NCI-H82 treated with DMSO at 0.1 percent for 48 hours (cell line): ENCODE measurements at regions not wholly inside any gene's neighbourhood (a gene's known extent, or its start where the extent isn't known, plus 50 kb on each side); places are given as distances from the start of the nearest gene placed in this dataset.

ENCODE experiments used
- DNase-seq: peaks from one replicate; lab custom pipeline; 2025; ENCODE audit not compliant: unreplicated experiment; lab: John Stamatoyannopoulos, UW

- DNase-seq: no peak
Measured at GRCh38 chr13:39892721-39893685, 237.5 kb downstream of the COG6 start.

DNA sequence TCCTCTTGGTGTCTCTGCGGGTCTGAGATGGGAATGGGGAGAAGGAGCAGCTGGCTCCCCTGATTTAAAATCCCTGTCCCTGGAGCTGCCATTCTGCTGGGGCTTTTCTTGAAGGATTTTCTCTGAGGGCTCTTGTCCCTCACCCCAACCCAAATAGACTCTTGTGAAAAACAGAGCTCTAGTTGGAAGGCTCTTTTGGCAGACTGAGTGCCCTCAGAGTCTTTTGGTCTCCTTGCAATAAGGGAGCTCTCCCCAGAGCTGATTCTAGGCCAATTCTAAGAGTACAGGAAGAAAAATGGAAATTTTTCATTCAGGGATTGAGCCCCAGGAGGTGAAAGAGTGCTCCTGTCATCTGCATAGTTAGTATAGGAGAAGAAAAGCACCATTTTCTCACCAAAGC is 238.3 kb downstream of the COG6 start:
- no peak for DNase-seq

- no peak for DNase-seq
Measured at GRCh38 chr13:39894586-39894985, 239.1 kb downstream of the COG6 start.

- peak; percentile 90 for DNase-seq
Measured at GRCh38 chr13:39895254-39895653, 239.8 kb downstream of the COG6 start.

- no peak for DNase-seq
Measured at GRCh38 chr13:39897636-39898035, 242.2 kb downstream of the COG6 start.

DNA sequence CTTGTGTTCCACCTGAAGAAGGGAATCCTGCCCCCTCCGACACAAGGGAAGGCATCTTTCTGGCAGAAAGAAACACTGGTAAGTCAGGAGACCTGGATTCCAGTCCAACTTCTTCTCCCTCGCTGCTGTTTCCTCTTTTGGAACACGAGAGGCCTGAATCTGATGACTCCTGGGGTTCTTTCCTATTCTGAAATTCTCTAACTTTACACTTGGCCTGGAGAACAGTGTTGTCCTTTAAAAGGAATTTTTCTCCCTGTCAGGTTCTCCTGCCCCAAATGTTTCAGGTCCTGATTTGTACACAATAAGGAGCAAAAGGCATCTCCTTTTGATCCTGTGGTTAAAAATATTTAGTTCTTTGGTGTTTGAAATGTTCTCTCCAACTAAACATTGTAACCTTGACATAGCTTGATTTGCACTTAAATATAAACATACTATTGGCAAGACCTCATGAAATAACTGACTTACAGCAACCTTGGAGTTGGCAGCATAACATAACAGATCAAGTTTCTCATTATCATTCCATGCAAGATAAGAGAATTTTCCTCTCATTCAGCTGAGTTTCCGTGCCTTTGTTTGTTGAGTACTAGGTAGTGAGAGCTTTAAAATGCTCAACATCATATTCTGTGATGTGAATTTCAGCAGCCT is 244.8 kb downstream of the COG6 start:
- DNase-seq: no peak

DNA sequence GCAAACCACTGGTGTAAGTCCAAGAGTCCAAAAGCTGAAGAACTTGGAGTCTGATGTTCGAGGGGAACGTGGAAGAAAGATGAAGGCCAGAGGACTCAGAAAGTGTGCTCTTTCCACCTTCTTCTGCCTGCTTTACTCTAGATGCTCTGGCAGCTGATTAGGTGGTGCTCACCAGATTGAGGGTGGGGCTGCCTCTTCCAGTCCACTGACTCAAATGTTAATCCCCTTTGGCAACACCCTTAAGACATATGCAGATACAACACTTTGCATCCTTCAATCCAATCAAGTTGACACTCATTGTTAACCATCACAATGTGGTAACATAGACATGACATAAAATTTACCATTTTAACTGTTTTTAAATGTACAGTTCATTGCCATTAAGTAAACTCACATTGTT is 249.5 kb downstream of the COG6 start:
- DNase-seq: peak; percentile 26

GRCh38 chr13:39909634-39910033 is 254.2 kb downstream of the COG6 start:
- peak; percentile 53 for DNase-seq

DNA sequence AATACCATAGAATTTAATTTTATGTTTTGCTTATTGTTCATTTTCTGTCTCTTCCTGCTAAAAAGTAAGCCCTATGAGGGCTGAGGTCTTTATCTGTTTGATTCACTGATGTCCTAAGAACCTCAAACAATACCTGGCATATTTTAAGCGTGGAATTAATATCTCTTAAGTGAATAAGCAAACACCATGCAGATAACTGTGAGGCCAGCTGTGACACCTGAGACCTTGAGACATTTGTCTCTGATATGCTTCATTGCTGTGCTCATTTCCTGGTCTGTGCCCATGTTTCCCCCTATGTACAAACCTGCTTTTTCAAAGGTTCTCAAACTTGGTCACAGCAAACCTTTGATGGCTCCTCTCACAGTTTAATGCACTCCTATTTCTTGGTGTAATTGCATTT is 254.6 kb downstream of the COG6 start:
- no peak for DNase-seq

DNA sequence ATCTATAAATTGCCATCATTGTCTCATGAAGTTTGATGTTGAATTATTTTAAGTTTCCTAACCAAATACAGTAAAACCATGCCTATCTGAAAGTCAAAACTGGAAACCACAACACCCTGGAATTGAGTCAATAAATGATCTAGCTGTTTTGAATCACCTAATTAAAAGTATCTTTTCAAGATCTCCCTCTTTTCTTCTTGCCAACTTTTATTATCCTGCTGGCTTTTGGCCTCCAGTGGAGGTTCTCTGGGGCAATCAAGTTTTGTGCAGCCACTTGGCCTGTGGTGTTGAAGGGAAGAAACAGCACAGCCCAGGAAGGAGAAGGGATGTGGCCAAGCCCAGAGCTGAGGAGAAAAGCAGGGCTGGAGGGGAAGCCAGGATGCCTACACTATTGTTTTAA is 255.4 kb downstream of the COG6 start:
- peak; percentile 61 for DNase-seq

- no peak for DNase-seq
Measured at GRCh38 chr13:39913339-39913738, 257.9 kb downstream of the COG6 start.

- no peak for DNase-seq
Measured at GRCh38 chr13:39913928-39914327, 258.5 kb downstream of the COG6 start.

DNA sequence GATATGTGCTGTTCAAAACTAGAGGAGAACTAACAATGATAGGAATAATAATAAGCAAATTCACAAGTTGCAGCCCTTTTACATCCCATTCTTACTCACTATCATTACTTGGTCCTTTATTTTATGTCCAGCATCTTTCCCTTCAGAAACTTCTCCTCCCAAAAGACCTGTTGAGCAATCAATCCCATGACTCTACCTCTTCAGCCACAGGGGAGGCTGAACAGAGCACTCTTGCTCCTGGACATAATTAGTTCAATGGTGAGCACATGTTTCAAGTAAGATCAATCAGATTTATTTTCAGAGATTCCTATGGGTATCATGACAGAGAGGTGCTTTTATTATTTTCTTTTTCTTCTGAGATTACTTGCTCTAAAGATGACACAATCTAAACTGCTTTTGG is 260.0 kb downstream of the COG6 start:
- no peak for DNase-seq

- no peak for DNase-seq
Measured at GRCh38 chr13:39916330-39916729, 260.9 kb downstream of the COG6 start.

- no peak for DNase-seq
Measured at GRCh38 chr13:39918620-39919236, 263.3 kb downstream of the COG6 start.

GRCh38 chr13:39920613-39921012 is 265.2 kb downstream of the COG6 start:
- DNase-seq: no peak

GRCh38 chr13:39926345-39926744 is 270.9 kb downstream of the COG6 start:
- DNase-seq: no peak

GRCh38 chr13:39928261-39928660 is 272.8 kb downstream of the COG6 start:
- DNase-seq: no peak

DNA sequence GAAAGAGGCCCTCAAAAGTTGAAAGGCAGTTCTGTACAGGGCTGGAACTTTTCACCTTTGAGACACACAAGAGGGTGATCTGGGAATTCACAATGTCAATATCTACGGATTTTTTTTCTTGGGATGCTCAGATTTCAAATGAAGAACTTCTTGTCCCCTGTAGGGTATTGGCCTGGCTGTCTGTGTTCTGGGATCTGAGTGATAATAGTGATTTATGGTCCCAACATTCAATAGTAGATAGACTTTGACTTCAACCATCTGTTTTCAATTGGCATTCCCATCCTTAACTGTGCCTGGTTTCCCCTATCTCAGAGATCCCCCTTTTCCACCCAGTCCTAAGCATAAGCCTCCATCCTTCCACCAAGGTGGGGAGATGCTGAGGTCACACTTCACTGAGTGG is 274.1 kb downstream of the COG6 start:
- no peak for DNase-seq

DNA sequence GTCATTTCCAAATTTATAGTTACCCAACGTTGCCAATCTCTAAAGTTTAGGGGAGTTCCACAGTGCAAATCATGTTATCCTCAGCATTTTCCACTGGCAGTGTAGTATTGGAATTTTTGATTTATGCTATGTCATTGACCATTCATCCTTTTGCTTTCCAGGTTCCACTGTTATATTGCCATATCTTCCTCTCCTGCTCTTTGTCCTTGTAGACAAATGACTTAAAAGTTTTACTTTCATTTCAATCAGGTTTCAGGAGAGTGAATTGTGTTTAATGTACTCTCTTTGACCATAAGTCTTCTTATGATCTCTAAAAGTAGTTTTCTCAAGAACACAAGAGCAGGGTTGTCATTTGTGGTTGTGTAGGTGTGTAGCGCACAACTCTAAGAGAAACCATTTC is 274.6 kb downstream of the COG6 start:
- DNase-seq: no peak

- no peak for DNase-seq
Measured at GRCh38 chr13:39930544-39931444, 275.3 kb downstream of the COG6 start.
